Skin epidermis (tissue), 12 donors: ENCODE measurements at regions not wholly inside any gene's neighbourhood (a gene's known extent, or its start where the extent isn't known, plus 50 kb on each side); places are given as distances from the start of the nearest gene placed in this dataset.

Experiments
- H3K27ac ChIP-seq, 21 experiments: fragments of 200-600 bp; sonication (generic) in 11 of 21; one replicate each; pipeline ENCODE4 v1.5.0; 2020; ENCODE audit warnings: mild to moderate bottlenecking in 3 of 21, inconsistent platforms in 2 of 21, moderate library complexity in 2 of 21
- H3K4me3 ChIP-seq, 7 experiments: fragments of 200-600 bp; sonication (generic) in 2 of 7; one replicate each; pipeline ENCODE4 v1.5.0; 2020; ENCODE audit warnings: inconsistent platforms in 2 of 7, mild to moderate bottlenecking in 2 of 7, moderate library complexity in 1 of 7

DNA sequence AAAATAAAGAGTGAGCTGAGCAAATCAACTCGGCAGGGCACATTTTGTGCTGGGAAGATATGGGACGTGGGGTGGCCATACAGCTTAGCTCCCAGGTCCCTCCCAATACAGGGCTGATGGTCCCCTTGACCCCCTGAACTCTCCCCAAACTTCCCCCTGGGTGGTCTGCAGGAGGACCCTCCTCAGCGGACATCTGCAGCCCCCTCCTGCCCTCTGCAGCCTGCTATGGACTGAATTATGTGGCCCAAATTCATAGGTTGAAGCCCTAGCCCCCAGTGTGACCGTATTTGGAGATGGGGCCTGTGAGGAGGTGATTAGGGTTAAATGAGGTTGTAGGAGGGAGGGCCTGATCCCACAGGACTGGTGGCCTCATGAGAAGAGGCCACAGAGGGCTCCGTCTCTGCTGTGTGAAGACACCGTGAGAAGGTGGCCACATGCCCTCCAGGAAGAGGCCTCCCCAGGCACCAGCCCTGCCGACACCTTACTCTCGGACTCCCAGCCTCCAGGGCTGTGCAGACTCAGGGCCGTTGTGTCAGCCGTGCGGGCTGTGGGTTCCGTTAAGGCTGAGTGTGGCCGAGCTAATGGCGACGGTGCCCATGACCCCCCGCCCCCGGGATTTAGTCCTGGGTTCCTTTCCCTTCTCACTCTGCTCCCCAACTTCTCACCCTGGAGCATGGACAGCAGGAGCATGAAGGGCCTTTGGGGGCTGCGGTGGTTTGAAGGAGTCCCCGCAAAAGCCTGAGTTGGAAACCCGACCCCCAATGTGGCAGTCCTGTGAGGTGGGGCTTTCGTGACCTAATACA lies 1042.8 kb downstream of the BRD1 start:
- H3K4me3 ChIP-seq, result no peak overlapping the region
- H3K27ac ChIP-seq, result no peak overlapping the region

DNA sequence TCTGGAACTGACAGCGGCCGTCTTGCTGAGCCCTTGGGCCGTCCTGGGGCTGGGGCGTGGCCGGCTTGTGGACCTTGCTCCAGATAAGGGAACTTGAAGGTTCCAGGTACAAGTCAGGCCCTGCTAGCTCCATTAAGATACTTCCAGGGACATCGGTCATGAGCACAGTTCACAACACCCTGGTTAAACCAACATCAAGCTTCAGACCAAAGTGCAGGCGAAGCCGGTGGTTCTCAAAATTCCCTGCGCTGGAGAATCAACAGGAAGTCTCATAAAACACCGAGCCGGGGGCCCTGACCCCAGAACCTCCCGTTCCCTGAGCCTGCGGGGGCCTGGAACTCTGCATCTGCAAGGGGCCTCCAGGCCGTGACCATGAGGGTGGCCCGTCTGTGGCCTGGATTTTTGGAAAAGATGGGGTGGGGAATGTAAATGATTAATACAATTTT lies 1043.8 kb downstream of the BRD1 start:
- no peak overlapping the region for H3K4me3 ChIP-seq
- no peak overlapping the region for H3K27ac ChIP-seq

DNA sequence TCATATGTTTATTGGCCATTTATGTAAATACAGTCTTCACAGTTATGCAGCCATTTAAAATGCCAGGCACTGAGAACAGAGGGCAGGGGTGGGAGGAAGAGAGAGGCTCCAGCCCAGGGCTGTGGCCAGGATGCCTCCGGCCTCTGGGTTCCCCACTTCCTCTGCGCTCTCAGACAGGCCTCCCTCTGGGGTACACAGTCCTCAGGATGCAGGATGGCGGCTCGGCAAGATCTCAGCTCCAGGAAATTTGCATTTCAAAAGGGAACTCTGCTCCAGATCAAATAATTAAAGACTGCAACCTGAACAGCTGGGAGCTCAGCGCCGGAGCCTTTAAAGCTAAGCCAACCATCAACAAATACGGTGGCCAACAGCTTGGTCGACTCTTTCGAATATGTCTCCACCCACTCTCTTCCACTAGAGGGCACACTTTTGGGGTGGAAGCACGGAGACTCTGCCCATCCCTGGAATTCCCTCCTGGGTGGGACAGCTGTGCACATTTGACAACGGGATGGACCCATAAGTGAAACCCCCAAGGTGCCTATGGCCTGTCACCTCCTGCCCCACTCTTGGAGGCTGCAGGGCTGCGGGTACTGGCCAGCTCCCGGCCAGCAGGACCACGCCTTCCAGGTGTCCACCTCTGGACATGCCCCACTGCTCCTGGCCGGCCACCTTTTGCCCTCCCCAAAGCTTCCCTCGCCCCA lies 1044.7 kb downstream of the BRD1 start:
- Histone ChIP-seq H3K4me3 (no peak overlapping the region), H3K27ac (no peak overlapping the region)

DNA sequence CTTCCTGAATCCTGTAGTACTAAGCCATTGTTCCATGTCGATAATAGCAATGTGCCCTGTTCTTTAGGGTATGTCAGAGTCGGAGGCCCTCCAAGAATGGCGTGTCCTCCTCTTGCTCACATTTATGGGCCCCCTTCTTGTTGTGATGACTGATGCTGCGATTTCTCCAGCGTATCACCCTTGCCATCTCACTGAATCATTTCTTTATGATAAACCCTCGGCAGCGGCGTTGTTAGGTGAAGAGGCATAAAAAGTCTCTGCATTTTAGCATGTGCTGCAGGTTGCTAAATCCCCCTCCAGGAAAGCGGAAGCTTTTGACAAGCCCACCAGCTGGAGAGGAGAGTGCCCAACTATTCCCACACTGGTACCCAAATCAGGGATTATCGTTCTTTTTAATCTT lies 1045.3 kb downstream of the BRD1 start:
- Histone ChIP-seq H3K4me3 (no peak overlapping the region), H3K27ac (no peak overlapping the region)

DNA sequence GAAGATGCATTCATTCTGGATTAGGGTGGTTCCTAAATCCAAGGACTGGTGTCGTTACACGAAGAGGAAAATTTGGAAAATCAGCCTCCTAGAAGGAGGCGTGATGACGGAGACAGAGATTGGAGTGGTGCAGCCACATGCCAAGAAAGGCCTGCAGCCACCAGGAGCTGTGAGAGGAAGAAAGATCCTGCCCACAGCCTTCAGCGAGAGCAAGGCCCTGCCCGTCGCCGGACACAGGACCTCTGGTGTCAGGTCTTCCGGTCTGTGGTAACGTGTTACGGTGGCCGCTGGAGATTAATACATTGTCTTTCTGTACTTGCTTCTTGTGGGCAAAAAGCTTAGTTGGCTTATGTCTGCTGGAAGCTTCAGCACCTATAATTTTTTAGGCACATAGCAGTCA lies 1045.8 kb downstream of the BRD1 start:
- no peak overlapping the region for H3K27ac ChIP-seq
- no peak overlapping the region for H3K4me3 ChIP-seq

DNA sequence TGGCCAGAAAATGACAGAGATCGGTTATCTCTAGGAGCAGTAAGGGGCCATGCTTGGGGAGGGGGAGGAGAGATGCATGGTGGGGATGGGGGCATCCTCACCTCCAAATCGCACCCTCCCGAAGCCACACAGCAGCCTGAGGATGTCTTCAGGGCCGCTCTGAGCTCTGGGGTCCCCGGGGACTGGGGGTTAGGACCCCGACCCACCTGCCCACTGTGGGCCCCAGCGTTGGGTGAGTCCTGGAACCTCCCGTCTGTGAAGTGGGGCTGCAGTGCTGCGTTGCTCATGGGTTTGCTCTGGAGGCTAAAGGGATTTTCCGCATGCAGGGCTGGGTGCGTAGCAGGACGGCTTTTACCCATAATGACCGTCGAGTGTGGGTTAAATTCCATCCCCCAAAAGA lies 1046.3 kb downstream of the BRD1 start:
- no peak overlapping the region for H3K27ac ChIP-seq
- no peak overlapping the region for H3K4me3 ChIP-seq

DNA sequence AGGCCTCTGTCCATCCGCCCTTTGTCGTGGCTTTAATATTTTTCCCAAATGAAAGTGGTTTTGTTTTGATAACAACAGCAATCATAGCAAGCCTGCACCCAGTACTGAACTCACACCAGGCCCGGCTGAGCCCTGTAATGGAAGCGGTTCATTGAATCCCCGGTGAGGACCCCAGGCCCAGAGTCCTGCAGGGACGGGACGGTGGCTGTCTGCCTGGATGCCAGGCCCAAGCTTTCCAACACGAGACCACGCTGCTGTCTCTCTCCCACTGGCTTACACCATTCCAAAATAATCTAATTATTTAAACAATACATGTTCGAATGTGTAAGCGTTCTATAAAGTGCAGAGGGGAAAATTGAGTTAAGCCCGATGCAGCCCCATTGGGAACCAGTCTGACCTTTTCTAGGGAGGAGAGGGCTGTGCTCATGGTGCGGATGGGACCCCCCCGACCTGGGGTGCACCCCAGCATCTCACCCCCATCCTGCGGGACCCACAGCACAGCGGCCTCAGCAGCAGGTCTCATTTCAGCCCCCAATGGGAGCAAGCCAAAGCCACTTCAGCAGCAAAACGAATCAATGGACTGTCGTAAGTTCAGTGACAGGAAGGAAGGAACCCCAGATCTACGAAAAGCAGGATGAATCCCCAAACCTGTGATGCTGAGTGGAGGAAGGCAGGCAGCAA lies 1046.9 kb downstream of the BRD1 start:
- Histone ChIP-seq H3K4me3 (no peak overlapping the region), H3K27ac (no peak overlapping the region)

DNA sequence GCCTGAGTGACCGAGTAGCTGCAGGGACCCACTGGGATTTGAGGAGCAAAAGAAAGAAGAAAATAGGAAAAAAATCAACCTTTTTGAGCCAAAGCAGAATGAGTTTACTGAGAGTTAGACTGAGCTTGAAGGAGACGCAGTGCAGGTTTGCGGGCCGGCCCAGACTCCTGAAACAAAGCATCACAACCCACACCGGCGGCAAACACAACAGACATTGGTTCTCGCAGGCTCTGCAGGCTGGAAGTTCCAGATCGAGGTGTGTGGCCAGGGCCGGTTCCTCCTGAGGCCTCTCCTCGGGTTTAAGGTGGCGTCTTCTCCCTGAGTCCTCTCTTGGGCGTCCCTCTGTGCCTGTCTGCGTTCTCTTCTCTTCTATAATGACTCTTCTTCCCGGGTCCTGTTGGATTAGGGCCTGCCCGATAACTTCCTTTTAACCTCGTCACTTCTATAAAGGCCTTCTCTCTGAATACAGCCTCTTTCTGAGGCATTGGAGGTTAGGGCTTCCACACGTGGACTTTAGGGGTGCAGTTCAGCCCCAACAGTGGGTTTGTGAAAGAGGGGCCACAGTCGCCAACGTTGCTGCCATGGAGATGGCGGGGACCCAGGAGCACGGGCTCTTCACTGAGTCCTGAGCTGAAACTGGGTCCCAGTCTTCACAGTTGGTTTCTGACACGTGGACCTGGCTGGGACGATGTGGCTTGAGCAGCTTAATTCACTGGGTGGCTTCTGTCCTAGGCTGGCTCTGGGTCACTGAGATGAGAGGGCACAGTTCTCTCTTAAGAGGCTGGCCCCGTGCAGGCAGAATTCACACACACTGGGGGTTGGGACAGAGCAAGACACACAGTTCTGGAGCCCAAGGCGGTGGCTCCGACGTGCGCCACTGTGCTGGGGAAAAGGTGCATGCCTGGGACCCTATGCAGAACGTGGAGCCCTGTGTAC lies 1047.7 kb downstream of the BRD1 start:
- Histone ChIP-seq H3K27ac (no peak overlapping the region), H3K4me3 (no peak overlapping the region)

DNA sequence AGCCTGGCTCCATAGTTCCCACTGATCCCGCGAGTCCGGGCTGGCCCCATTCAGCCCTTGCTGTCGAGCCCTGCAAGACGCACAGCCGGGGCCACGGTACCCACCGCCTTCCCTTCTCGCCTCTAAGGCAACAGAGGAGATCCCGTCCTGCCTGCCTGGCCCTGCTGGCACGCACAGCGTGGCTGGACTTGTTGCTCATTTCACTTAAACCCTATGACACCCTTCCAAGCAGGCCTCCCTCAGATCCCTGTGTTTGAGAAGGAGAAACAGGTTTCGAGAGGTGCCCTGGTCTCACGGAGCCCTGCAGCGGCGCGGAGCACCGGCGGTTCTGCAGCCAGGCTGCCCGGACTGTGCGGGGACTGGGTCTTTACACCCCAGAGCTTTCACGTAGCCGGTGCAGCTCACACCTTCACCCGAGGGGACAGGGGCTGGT lies 1048.4 kb downstream of the BRD1 start:
- no peak overlapping the region for H3K4me3 ChIP-seq

DNA sequence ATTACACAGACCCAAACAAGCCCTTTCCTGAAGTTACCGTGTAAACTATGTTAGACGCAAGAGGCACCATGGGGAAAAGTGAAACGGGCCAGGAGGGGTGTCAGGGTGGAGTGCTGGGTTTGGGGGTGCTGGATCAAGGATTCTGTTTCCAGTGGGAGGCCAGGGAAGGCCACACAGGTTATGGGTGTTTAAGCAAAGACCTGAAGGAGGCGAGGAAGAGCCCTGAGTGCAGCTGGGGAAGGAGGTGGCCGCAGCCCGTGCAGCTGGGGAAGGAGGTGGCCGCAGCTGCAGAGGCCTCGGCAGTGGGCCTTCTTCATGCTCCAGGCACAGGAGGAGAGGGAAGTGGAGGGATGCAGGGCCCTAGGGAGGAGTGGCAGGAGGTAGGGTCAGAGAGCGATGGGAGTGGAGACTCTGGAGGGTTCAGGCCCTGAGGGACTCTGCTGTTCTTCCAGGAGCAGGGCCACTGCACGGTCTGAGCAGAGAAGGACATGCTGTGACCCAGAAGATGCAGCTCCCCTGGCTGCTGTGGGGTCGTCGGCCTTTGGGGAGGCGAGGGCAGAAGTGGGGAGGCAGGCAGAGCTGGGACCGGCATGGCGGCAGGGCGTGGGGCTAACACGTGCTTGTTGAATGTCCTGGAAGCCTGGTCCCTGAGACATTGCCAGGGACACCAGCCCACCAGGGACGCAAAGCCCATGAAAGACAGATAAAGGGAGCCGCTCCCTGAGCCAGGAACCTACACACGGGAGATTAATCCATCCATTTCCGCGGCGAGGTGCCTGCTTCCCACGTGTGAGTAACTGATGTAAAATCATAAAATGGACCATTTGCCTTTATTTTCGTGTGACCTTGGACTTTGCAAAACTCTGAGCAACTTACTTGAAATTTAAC lies 1049.1 kb downstream of the BRD1 start:
- Histone ChIP-seq H3K27ac (no peak overlapping the region), H3K4me3 (no peak overlapping the region)

More for the DNA sequence above, 1048.4 kb downstream of the BRD1 start:
- no peak overlapping the region for H3K27ac ChIP-seq

DNA sequence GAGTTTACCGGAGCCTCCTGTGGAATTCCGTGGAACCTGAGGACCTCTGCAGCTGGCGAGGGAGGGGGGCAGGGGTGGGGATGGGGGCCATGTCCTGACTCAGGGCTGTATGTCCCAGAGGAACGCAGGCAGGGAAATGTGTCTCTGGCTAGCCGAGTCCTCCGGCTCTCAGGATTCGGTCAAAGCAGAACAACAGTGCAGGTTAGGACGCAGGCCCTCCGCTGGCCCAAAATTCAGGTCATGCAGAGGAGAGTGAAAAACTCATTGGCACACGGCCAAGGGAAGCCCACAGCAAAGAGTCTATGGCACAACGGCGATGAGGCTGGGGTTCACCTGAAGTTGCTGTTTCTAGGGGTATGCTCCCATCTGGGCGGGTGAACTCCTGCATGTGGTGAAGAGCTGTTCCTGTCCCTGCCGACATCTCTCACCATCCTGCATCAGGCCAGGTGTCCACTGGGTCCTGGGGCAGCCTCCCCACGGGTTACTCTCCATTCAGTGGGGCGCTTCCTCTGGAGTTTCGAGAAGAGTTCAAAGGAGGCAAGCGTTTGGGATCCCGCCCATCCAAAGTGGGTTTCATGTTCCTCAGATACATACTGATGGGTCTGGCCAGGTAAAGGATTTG lies 1055.3 kb downstream of the BRD1 start:
- H3K27ac ChIP-seq, result no peak overlapping the region

DNA sequence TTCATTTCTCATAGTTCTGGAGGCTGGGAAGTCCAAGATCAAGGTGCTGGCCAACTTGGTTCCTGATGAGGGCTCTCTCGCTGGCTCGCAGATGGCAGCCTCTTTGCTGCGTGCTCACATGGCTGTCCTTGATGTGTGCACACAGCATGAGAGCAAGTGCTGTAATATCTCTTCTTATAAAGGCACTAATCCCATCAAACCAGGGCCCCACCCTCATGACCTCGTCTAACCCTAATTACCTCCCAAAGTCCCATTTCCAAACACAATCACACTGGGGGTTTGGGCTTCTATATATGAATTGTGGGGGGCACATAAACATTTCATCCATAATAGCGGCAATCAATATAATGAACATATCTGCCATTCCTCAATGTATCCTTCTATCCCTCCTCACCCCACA lies 1062.1 kb downstream of the BRD1 start:
- Histone ChIP-seq H3K27ac (no peak overlapping the region), H3K4me3 (no peak overlapping the region)

More for the DNA sequence above, 1055.3 kb downstream of the BRD1 start:
- no peak overlapping the region for H3K4me3 ChIP-seq

DNA sequence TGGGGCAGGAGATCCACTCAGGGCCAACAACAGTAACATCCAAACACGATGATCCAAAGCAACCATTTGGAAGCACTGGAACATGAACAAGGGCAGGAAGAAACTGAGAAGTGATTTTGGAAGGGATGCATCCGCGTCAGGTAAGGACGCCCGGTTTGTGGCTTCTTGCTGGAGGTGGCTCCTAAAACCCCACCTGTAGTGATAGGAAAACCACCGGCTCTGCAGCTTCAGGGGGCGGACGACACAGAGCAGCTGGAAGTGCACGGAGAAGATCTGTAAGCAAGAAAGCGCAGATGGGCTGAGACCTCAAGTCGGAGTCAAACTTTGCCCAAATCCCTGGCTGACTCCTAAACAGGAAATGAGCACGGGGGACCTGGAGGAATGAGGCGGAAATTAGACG lies 1066.1 kb downstream of the BRD1 start:
- no peak overlapping the region for H3K4me3 ChIP-seq
- no peak overlapping the region for H3K27ac ChIP-seq

DNA sequence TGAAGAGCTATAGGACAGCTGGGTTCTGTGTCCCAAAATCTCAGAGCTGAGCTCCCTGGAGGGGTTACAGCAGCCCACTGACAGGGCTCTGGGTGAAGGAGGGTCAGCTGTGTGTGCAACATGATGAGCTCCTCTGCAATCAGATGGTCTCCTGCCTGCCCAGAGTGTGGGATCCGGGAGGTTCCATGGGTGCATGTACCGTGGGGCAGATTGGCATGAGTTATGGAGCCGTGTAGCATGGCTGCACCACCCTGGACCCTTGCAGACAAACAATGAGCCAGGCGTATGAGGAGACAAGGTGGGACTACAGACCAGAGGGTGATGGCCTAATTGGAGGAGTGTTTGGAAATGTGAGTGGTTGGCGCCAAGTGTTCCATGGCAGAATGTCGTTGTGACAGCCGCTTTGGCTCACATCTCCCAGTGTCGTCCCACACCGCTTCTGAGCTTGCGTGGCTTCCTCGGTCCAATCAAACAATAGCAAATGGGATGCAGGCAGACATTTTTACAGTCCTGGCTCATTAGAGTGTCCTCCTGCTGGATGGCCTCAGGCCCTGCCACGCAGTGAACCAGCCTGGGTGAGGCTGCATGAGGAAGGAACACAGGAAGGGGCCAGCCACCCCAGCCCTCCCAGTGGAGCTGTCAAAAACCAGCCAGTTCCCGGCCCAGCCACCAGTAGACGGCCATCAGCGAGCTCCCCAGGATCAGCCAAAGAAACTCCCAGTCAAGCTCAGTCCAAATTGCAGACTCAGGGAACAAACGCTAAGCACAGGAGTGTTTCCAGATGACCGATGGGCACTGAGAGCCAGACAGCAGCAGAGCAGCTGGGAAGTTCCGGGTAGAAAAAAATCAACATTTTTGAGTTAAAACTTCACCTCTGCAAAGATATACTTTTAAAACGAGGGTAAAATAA lies 1066.9 kb downstream of the BRD1 start:
- H3K4me3 ChIP-seq, result no peak overlapping the region
- no peak overlapping the region for H3K27ac ChIP-seq

DNA sequence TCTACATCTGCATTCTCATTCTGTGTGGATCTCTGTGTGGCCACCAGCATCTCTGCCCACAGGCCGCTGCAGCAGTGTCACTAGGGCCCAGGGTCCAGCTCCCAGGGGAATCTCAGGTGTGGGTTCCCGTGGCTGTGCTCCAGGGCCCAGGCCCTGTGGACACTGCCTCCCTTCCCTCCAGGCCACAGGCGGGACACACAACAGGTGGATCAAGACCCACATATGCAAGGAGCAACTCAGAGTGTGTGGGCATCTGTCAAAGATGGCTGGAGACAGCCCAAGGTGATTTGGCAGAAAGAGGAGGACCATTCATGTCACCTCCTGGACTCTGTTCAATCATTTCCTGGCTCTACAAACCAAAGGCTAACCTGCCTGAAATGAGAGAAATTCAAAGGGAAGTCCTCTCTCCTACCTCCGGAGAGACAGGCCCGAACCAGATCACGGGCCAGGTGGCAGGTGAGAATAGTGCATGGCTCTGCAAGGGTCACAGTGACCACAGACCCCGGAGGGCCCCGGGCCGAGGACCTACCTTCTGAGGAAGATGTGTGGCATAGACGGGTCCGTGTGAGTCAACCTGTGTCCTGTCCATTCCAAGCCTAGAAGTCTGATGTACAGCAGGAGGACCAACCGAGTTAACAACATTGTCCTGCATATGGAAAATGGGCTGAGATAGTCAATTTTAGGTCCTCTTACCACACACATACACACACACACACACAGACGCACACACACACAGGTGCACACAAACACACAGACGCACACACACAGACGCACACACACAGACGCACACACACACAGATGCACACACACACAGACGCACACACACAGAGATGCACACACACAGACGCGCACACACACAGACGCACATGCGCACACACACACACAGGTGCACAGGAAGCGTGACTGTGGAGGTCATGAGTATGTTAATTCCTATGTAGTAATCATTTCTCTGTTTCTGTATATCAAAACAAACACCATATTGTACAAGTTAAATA lies 1068.5 kb downstream of the BRD1 start:
- Histone ChIP-seq H3K4me3 (no peak overlapping the region), H3K27ac (no peak overlapping the region)

DNA sequence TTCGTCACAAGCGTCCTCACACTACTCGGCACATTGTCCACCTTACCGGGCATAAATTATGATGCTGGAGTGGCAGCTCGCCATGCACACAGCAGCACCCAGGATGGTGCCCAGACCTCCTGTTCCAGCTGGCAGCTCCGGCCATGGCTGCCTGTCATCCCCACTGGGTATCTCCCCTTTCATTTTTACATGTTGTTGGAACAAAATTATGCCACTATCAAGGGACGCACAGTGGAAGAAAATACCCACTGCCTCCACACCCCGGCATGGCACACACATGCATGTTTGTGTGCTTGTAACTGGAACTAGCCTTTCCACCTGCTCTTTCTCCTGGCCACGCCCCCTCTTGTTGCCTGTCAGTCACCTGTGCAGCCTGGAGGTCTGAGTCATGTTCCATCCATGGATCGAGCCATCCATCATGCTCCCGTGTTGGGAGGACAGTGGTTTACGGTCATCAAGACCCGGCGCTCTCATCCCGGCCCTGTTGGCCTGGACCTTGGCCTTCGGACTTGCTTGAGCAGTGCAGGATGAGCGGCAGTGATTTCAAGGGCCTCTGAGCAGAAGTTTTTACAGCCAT lies 1069.6 kb downstream of the BRD1 start:
- Histone ChIP-seq H3K27ac (no peak overlapping the region), H3K4me3 (no peak overlapping the region)
